ENCODE measurements at regions not wholly inside any gene's neighbourhood (a gene's known extent, or its start where the extent isn't known, plus 50 kb on each side); places are given as distances from the start of the nearest gene placed in this dataset.

DNA sequence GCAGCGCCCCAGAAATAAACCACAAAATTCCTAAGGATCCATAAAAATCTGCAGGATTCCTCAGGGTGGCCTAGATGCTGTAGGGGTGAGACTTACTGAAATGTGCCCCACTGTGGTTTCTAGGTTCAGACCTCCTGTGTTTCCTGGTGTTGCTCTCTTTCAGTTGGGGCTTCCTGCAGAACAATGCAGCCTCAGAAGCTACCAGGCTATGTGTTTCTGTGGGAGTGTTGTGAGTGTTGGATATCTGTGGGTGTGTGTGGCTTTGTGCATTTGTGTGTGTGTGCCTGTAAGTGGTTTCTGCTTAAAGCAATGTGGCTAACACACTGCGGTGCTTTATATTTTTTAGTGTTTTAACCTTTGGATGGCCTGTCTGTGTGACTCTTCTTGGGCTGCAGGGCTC lies 277.6 kb downstream of the TSPY10 start:
- H3K4me1 ChIP-seq, result no peaks in the 10 kb centered on the region
- no peak for ATAC-seq
- no peaks in the 10 kb centered on the region for H3K36me3 ChIP-seq
- intact Hi-C loops (cut with DNase I), result no loop called here
- H3K9me3 ChIP-seq, result no peaks in the 10 kb centered on the region
- TF ChIP-seq, protein P1, sequence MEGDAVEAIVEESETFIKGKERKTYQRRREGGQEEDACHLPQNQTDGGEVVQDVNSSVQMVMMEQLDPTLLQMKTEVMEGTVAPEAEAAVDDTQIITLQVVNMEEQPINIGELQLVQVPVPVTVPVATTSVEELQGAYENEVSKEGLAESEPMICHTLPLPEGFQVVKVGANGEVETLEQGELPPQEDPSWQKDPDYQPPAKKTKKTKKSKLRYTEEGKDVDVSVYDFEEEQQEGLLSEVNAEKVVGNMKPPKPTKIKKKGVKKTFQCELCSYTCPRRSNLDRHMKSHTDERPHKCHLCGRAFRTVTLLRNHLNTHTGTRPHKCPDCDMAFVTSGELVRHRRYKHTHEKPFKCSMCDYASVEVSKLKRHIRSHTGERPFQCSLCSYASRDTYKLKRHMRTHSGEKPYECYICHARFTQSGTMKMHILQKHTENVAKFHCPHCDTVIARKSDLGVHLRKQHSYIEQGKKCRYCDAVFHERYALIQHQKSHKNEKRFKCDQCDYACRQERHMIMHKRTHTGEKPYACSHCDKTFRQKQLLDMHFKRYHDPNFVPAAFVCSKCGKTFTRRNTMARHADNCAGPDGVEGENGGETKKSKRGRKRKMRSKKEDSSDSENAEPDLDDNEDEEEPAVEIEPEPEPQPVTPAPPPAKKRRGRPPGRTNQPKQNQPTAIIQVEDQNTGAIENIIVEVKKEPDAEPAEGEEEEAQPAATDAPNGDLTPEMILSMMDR (IDR thresholded peaks at IDR 0.05), result no peak
- WGBS, 2 donors, result 91 to 100% methylated on average over 2 of the region's 2 CpGs
- H3K27ac ChIP-seq, result no peak overlapping the region
- DNase-seq, result no peak
- H3K4me3 ChIP-seq, result no peak overlapping the region
- no peaks in the 10 kb centered on the region for H3K27me3 ChIP-seq

All from heart right ventricle (tissue), 16 donors.